Stomach (tissue), 4 donors: ENCODE measurements at regions not wholly inside any gene's neighbourhood (a gene's known extent, or its start where the extent isn't known, plus 50 kb on each side); places are given as distances from the start of the nearest gene placed in this dataset.

Source experiments
- CTCF ChIP-seq, 7 experiments: fragments of 450-650 bp in 4 of 7; fragments of 200-600 bp in 3 of 7; sonication (generic) in 3 of 7; IDR thresholded peaks; one replicate each; pipeline ENCODE4 v1.5.1; 2016 to 2019; ENCODE audit warnings: antibody characterized with exemption in 7 of 7, control low read depth in 2 of 7, mild to moderate bottlenecking in 1 of 7
- EP300 ChIP-seq: sonication (generic); formaldehyde crosslinking; IDR thresholded peaks from one replicate; pipeline ENCODE4 v1.6.1; 2017; ENCODE audit warnings: antibody characterized with exemption
- POLR2A ChIP-seq, 4 donors: fragments of 450-650 bp; IDR thresholded peaks; one replicate each; pipeline ENCODE4 v1.6.1; 2016; ENCODE audit warnings: antibody characterized with exemption in 4 of 4, control low read depth in 2 of 4, mild to moderate bottlenecking in 1 of 4, moderate library complexity in 1 of 4
- POLR2AphosphoS5 ChIP-seq, 3 donors: sonication (generic); formaldehyde crosslinking; IDR thresholded peaks; one replicate each; pipeline ENCODE4 v1.6.1; 2016; ENCODE audit warnings: antibody characterized with exemption in 3 of 3

- TF ChIP-seq CTCF (IDR thresholded peaks at IDR 0.05): no peak
- no peak for TF ChIP-seq POLR2AphosphoS5 (IDR thresholded peaks at IDR 0.05)
- TF ChIP-seq EP300: no peak
- TF ChIP-seq POLR2A (IDR thresholded peaks at IDR 0.05): no peak
Measured at GRCh38 chr5:44708602-44709001, 100.1 kb upstream of the MRPS30 start.
